ENCODE measurements at regions not wholly inside any gene's neighbourhood (a gene's known extent, or its start where the extent isn't known, plus 50 kb on each side); places are given as distances from the start of the nearest gene placed in this dataset.
"Not testable (repeated sequence)": the region's sequence is repeated elsewhere in the genome, so short reads cannot be mapped to it uniquely, and the experiment has no call there.

DNA sequence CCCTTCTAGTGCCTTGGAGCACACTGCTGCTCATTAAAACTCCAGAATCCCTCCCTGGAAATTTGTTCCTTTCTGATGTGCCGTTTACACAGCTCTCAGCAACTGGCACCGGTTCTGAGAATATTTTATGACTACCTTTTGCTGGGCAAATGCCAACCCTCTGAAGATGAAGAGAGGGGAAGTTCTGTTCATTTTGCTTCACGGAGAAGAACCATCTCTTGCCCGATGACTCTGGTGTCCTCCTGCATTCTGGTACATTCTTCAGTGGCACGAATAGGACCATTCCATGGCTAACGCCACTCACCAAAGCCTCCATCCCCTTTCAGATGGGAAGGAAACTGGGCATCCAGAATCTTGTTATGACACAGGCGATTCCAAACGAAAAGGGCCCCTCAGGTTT is 96.2 kb upstream of the SIM2 start:
- DNase-seq = no peak

DNA sequence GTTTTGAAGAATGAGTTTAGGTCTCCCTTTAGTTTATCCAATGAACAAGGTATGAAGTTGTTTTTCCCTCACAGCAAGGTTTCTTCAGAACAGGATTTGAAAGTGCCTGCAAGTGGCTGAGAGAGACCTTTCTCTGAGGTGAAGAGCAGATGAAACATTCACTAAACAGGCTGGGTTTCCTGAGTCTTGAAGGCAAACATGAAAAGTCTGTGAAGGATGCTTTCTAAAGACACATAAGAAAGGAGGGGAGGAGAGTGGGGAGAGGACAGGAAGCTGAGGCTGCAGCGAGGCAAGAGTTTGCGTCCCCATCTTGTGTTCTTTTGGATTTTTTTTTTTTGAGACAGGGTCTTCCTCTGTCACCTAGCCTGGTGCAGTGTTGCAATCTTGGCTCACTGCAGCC is 95.7 kb upstream of the SIM2 start:
- no peak for DNase-seq

DNA sequence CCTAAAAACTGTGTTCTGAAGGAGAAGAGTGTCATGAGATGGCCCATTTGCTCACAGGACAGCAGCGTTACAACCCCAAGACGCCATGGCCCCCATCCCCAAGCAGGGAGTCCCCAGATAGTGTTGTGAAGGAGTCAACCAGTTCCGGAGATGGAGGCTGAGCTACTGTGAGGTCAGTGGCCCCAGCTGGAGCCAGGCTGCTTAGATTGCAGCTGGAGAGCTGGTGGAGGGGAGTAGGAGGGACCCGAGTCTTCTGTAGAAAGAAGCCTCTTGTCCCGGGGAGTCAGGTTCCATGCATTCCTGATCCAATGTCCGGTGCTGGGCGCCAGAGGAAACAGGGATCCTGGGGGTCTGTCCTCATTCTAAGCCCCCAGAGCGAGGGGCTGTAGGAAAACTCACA is 93.5 kb upstream of the SIM2 start:
- no peak for DNase-seq

DNA sequence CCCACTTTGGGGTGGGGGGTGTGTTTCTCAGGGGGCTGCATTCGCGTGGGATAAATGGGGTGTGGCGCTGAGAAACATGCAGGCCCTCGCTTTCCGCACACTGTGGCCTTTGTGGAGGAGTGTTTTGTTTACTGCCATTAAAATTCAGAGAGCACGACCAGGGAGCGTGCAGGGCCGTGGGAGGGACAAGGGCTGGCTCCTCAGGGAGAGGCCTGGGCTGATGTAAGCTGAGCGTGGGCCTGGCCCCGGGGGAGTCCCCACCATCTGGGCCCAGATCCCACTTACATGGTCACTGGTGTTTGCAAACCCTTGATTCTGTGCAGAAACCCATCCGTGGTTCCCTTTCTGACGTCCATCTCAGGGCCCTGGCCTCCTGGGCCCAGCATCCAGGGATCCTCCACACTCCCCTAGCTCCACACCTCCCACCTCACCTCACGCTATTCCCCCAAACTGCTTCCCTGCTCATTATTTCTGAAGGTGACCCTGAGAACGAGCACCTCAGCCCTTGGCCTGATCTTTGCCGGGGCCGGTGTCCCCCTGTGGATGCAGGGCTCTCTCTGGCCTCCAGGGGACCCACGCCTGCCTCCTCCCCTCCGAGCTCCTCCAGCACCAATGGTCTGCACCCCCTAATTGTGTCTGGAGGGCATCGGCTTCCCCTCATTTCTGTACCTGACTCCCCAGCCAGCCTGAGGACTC is 92.5 kb upstream of the SIM2 start:
- no peak for DNase-seq

DNA sequence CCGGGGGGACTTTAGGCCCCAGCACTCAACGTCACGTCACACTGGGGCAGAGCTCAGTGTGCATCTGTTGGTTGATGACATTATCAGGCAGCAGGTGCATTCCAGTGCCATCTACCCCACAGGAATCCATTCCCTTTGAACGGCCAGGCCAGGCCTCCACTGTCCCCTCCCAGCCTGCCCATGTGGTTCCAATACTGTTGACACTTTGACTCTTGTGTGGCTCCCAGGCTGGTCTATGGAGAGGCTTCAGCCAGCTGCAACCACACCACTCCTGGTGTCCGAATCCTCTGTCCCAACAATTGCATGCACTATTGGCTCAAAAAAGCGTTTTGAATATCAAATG is 92.0 kb upstream of the SIM2 start:
- no peak for DNase-seq

DNA sequence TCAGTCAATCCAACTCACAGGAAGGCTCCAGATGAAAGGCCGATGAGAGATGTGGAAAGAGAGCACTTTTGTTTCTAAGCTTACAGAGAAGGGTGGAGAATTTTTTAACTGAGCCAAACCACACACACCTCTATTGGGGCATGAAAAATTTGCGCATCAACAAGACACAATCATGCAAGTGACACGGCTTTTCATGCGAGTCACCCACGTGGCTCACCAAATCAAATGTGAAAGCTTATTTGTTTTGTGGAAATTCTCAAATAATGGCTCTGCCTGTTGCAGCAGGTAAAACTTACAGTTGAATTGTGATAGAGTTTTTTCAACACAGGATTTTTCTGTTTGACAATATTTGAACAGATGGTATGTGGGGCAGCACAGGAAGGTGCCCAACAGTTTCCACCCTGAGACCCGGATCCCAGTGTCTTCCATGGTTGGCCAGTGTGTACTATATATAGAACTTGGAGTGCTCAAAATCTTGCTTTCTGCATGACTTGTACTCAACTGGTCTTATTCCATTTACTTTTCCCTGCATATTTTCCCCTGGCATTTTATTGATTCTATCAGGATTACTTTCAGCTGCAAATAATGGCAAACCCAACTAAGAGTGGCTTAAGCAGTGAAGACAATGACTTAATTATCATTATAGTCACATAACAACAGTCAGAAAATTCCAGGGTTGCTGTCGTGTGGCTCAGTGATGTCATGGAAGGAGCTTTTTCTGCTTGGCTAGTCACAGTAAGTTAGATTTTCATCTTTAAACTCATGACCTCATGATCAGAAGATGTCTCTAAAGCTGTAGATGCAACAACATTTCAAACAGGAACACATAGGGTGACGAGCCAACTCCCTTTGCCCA is 90.6 kb upstream of the SIM2 start:
- DNase-seq = no peak

DNA sequence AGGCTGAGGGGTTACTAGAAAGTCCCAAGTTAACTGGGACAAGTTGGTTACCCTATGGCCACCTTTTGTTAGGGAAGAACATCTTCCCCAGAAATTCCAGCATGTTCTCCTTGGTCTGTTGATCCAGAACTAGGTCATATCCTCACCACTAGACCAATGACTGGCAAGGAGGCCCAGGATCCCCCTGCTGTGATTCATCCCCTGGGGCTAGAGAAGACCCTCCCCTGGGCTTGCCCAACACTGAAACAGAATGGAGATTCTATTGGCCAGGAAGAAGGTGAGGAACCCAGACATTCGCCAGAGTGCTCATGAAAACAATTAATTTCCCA is 90.1 kb upstream of the SIM2 start:
- no peak for DNase-seq

DNA sequence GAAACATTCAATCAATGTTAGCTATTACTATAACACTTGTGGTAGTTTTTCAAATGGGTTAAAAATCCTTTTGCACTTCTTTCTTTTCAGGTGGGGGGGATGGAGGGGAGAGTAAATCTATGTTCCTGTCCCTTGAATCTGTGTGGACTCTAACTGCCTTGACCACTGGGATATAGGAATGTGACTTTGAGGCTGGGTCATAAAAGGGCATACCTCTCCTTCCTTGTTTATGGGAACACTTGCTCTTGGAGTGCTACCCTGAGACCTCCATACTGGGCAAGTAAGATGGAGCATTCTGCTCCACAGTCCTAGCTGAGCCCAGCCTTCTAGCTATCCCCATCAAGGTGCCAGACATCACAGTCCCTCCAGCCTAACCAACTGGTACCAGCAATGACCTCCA is 89.3 kb upstream of the SIM2 start:
- DNase-seq = no peak

DNA sequence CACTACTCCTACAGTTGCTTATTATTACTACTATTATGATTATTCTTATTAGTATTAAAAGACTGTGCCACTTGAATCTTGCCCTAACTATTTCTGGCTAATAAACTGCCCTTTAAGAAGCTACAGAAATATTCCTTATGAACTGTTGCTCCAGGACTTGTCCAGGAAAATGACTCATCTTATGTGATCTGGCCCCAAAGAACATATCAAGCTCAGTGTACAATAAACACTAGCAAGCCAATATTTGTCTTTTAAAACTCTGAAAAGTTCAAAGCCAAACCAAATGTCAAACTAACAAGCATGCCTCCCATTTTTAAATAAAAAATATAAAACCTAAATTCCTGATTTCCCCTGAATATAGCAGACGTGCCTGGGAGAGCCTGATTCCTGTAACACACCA is 88.7 kb upstream of the SIM2 start:
- no peak for DNase-seq

DNA sequence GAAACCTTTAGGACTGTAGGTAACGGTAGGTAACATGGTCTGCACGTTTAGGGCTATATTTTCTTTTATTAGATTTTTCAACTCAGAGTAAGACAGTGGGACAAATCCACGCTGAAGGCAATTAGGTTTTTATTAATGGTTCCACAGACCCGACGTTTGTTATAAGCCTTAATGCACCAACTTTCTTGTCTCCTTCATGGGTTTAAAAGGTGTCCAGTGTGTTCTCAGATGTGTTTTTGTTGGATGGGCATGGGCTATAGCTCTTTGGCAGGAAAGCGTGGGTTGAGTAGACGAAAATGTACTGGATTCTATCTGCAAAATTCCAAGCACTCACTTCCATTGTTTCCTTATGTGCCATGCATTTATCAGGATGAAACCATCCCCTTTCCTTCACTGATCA is 88.0 kb upstream of the SIM2 start:
- no peak for DNase-seq

DNA sequence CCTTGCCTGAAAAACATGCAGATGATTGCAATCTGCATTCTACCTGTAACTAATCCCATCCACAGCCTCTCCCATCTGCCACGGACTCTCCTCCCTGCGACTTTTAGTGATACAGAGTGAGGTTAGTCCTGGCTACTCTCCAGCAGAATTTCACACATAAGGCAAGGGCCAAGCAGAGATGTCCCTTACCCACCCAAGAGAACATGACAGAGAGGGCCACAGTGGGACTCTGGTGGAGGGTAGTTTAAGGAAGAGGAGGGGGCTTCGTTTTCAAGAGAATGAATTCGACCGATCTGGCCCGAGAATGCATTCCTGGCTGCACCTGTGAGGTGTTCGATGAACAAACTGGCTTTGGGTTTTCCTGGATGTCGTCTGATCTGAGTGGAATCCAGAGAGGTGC is 87.5 kb upstream of the SIM2 start:
- no peak for DNase-seq

DNA sequence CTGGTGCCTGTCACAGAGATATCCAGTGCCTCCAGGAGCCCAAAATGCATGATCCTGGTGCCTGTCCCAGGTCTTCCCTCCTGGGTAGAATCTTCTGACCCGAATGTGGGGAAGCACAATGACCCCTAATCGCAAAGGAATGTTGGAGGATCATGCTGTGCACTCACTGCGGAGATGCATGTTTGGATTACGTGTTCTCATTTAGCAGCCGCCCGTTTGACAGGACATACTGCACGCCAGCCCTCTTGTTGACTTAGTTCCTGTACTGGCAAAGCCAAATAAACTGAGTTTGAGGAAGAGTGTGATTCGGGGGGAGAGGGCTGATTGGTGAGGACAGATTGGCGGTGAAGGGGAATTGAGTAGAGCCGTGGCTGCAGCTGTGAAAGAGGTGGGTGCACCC is 85.9 kb upstream of the SIM2 start:
- DNase-seq = no peak

DNA sequence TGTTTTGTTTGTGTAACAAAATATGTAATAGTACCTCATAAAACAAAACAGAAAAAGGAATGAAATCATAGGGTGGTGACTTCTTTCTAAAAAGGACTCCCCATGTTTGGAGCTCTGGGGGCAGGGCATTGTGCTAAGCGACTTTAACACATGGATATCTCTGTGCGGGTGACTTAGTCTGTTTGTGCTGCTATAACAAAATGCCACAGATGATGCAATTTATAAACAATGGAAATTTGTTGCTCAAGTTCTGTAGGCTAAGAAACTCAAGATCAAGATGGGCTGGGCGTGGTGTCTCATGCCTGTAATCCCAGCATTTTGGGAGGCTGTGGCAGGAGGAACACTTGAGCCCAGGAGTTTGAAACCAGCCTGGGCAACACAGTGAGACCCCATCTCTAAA is 85.4 kb upstream of the SIM2 start:
- no peak for DNase-seq

DNA sequence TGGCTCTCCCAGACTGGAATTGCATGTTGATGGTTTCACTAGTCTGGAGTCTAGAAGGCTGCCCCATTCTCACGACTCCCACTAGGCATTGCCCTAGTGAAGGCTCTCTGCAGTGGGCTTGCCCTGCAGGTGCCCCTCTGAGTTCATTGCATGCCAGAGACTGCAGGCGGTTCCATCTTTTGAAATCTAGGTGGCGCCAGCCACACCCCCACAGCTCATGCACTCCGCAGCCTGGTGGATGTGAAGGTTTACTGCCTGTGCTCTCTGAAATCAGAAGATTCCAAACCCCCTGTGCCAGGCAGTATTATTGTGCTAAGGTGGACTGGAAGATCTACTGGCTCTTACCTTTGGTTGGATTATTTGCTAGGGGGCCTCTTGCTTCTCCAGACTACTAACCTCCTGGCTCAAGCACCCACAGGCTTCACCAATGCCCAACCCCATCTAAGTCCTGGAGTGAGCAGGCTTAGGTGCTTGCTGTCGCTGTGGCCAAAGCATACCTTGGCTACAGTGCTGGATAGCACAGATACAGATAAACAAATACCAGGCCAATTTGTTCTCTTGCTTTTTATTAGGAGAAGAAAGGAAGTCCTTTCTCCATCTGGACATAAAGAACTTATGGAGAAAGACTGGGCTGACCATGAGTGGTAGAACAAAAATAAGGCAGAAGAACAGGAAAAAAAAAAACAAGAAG is 83.5 kb upstream of the SIM2 start:
- peak; percentile 4 for DNase-seq

DNA sequence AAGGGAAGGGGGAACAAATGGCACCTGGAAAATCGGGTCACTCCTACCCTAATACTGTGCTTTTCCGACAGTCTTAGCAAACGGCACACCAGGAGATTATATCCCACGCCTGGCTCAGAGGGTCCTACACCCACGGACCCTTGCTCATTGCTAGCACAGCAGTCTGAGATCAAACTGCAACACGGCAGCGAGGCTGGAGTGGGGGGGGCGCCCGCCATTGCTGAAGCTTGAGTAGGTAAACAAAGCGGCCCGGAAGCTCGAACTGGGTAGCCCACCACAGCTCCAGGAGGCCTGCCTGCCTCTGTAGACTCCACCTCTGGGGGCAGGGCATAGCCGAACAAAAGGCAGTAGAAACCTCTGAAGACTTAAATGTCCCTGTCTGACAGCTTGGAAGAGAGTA is 82.1 kb upstream of the SIM2 start:
- DNase-seq = not testable (repeated sequence)

DNA sequence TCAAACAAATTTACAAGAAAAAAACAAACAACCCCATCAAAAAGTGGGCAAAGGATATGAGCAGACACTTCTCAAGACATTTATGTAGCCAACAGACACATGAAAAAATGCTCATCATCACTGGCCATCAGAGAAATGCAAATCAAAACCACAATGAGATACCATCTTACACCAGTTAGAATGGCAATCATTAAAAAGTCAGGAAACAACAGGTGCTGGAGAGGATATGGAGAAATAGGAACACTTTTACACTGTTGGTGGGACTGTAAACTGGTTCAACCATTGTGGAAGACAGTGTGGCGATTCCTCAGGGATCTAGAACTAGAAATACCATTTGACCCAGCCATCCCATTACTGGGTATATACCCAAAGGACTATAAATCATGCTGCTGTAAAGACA is 77.1 kb upstream of the SIM2 start:
- DNase-seq = not testable (repeated sequence)

DNA sequence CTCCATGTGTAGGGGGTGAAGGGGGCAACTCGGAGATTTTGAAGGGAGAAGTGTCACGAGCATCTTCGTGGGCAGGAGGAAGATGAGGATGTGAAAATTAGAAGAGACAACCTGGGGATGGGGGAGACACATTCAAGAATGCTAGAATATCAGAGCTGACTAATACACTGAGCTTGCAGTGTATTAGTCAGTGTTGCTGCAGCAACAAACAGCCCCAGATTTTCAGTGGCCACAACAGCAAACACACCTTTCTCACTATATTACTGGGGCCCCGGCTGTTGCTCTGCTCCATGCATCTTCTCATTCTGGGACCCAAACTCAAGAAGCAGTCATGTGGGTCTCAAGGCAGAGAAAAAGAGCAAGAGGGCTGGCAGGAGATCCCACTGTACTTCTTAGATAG is 74.8 kb upstream of the SIM2 start:
- DNase-seq = no peak

DNA sequence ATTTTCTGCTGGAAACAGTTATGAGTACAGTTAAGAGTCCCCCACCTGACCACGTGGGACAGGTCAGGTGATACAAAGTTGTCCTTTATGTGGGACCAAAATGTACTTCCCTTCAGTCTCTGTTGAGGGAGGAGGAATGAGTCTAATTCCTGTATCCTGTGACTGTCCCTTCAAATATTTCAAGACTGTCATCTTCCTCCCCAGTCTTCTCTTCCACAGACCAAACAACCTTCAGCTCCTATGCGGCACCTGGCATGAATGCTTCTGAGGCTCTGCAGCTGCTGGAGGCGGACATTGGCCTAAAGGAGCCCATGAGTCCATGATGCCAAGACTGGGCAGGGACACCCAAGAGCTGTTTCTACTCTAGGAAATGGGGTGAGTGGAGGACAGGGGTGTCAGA is 72.1 kb upstream of the SIM2 start:
- no peak for DNase-seq

DNA sequence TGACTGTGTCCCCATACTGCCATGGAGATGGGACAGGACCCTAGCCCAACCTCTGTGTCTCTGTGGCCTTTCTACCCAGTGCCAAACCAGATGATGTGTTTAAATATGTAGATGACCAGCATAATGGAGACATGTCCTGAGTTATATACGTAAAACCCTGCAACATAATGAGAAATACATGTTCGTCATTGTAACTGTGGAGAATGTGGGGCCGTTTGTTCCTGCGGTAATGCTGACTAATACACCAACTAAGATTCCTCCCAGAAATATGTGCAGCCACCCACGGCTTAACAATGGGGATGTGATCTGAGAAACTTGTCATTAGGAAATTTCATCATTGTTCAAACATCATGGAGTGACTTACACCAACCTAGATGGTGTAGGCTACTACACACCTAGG is 71.7 kb upstream of the SIM2 start:
- no peak for DNase-seq

DNA sequence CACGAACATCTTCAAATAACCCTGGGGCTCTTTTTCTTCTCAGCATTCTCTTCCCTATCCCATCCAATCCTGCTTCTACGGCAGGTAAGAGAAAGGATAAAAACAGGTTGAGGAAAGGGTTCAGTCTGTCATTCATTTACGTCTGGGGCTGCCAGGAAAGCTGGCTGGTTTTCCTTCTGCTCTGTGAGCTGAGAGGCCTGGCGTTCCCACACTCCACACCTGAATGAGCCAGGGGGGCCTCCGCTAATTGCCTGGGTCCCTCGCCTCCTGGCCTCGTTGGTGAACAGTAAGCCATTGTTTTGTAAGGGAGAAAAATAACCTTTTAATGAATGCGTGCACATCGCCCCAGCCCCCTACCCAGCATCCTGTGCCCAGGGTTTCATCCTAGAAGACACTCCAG is 70.8 kb upstream of the SIM2 start:
- DNase-seq = peak; percentile 21

DNA sequence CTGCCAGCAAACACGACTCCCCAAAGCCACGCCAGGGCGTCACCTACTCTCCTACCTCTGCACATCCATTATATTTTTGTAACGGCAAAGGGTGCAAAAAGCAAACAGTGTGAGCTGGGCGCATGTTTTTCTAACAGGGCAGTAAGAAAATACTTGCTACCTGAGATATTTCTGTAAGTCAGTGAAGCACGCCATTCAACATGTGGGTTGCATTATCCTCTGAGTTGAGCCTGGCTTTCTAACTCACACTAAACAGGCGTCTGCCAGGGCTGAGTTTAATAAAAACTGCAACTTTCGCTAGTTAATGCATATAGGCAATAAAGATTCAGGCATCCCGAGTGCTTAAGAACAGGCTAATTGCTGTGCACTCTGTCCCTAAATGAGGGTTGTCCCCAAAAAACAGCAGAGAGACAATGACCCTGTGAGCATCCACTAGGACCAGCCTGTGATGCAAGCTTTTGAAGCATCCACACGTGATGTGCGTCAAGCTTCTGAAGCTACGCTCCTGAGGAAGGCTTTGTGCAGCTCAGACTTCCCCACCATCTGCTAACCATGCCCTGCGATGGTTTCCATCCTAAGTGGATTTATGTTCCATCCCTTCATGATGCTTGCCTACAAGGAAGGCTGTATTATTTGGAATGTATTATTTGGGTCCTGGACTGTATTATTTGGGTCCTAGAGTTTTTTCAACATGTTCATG is 70.0 kb upstream of the SIM2 start:
- DNase-seq = no peak

DNA sequence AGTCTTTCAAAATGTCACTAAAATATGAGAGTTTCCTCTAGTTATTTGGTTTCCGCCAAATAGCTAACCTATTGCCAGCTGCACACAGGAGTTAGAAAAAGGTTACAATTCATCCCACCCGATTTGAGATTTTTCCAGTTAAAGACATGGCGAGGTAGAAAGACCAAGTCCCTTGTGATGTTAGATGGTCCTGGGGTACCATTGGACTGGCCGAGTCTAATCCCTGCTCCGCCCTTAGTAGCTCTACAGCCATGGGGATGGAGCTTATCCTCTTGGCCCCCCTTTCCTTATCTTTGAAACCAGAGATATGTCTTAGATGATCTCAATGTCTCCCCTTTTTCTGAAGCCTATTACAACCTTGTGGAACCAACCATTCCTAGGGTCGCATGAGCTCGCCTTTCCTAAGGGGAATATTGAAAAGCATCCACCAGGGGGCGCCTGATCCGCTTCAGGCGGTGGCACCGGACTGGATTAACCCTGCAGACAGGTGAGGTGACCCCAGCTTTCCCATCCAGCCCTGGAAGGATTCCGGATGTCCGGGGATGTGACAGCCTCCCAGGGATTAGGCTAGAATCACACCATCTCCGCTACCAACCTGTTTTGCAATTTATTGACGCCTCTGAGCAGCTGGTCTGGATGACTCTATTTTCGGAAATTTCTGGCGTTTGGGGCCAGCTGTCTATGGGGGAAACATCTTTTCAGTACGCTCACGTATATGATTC is 68.3 kb upstream of the SIM2 start:
- peak; percentile 11 for DNase-seq

DNA sequence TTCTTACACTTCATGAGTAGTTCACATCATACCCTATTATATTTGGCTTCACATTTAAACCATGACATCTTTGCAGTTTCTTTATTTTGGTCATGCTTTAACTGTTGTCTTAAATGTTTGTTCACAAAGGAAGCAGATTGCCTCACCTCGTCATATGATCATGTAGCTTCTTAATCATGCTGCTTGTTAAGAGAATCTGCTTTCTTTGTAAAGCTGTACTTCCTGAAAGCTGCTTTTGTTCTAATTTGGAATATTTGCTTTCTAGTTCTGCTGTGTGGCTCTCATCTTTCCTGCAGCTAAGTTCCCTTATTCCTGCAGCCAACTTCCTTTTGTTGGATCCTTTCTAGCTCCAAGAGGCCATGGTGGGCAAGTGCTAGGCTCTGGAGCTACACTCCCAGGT is 62.9 kb upstream of the SIM2 start:
- DNase-seq = no peak
